OCI-LY1 (cell line): ENCODE measurements at regions not wholly inside any gene's neighbourhood (a gene's known extent, or its start where the extent isn't known, plus 50 kb on each side); places are given as distances from the start of the nearest gene placed in this dataset.

Source experiments
- H2AFZ ChIP-seq: fragments of 200-600 bp; sonication (generic), shearing (Covaris generic); 2 replicates; pipeline ENCODE4 v1.6.0; 2014; ENCODE audit warnings: antibody characterized with exemption, mild to moderate bottlenecking, low read length
- H3F3A ChIP-seq: fragments of 200-600 bp; sonication (generic), shearing (Covaris generic); 2 replicates; pipeline ENCODE4 v1.6.0; 2014; ENCODE audit warnings: mild to moderate bottlenecking, antibody characterized with exemption, low read length, moderate library complexity; ENCODE audit not compliant: insufficient read depth
- H3K27ac ChIP-seq: fragments of 200-600 bp; sonication (generic); 2 replicates; pipeline ENCODE4 v1.5.1; 2014; ENCODE audit warnings: low read length, mixed run types, mild to moderate bottlenecking, low read depth; ENCODE audit not compliant: poor library complexity, severe bottlenecking
- H3K27me3 ChIP-seq: fragments of 200-600 bp; sonication (generic); 2 replicates; pipeline ENCODE4 v1.6.0; 2014; ENCODE audit warnings: antibody characterized with exemption, mild to moderate bottlenecking, low read length, moderate library complexity; ENCODE audit not compliant: insufficient read depth
- H3K36me3 ChIP-seq: fragments of 200-600 bp; sonication (generic); 2 replicates; pipeline ENCODE4 v1.6.1; 2014; ENCODE audit warnings: mild to moderate bottlenecking, antibody characterized with exemption, low read length, moderate library complexity, mixed read lengths; ENCODE audit not compliant: insufficient read depth
- H3K4me1 ChIP-seq: fragments of 200-600 bp; sonication (generic); 2 replicates; pipeline ENCODE4 v1.5.1; 2014; ENCODE audit warnings: mild to moderate bottlenecking, low read length, moderate library complexity; ENCODE audit not compliant: insufficient read depth, severe bottlenecking
- H3K4me2 ChIP-seq: fragments of 200-600 bp; sonication (generic), shearing (Covaris generic); 2 replicates; pipeline ENCODE4 v1.6.1; 2014; ENCODE audit warnings: low read length
- H3K4me3 ChIP-seq: fragments of 200-600 bp; sonication (generic); 2 replicates; pipeline ENCODE4 v1.5.1; 2014; ENCODE audit warnings: low read length, low read depth, mild to moderate bottlenecking, mixed read lengths; ENCODE audit not compliant: poor library complexity, severe bottlenecking
- H3K79me2 ChIP-seq: fragments of 200-600 bp; shearing (Covaris generic); 2 replicates; pipeline ENCODE4 v1.6.1; 2016; ENCODE audit warnings: mixed run types, low read length, mixed read lengths; ENCODE audit not compliant: insufficient read depth
- H3K9ac ChIP-seq: fragments of 200-600 bp; sonication (generic), shearing (Covaris generic); 2 replicates; pipeline ENCODE4 v1.6.1; 2014; ENCODE audit warnings: mild to moderate bottlenecking, low read length, mixed read lengths
- H3K9me2 ChIP-seq: fragments of 200-600 bp; sonication (generic), shearing (Covaris generic); 2 replicates; pipeline ENCODE4 v1.6.1; 2014; ENCODE audit warnings: low read depth, mild to moderate bottlenecking, low read length, mixed read lengths
- H3K9me3 ChIP-seq: fragments of 200-600 bp; shearing (Covaris generic); 2 replicates; pipeline ENCODE4 v1.6.1; 2014; ENCODE audit warnings: low read length, mixed read lengths
- H4K20me1 ChIP-seq: fragments of 200-600 bp; sonication (generic), shearing (Covaris generic); 2 replicates; pipeline ENCODE4 v1.6.0; 2016; ENCODE audit warnings: mild to moderate bottlenecking, low read length; ENCODE audit not compliant: insufficient read depth
- CTCF ChIP-seq: fragments of 200-600 bp; sonication (generic), shearing (Covaris generic); IDR thresholded peaks from 2 replicates; pipeline ENCODE4 v1.5.1; 2017; ENCODE audit warnings: mild to moderate bottlenecking, antibody characterized with exemption, low read length, moderate library complexity, mixed read lengths
- EZH2 ChIP-seq: fragments of 200-600 bp; sonication (generic), shearing (Covaris generic); IDR thresholded peaks from 2 replicates; pipeline ENCODE4 v1.8.0; 2017; ENCODE audit warnings: borderline replicate concordance, mixed run types, mild to moderate bottlenecking, antibody characterized with exemption, low read length, moderate library complexity, mixed read lengths

GRCh38 chr7:118755067-118755625 lies 530.6 kb downstream of the ANKRD7 start:
- no peak overlapping the region for H2AFZ ChIP-seq
- no peaks in the 10 kb centered on the region for H4K20me1 ChIP-seq
- H3K27me3 ChIP-seq, result no peaks in the 10 kb centered on the region
- TF ChIP-seq CTCF (no peak), EZH2 (no peak)
- no peak overlapping the region for H3K4me2 ChIP-seq
- no peaks in the 10 kb centered on the region for H3K79me2 ChIP-seq
- no peaks in the 10 kb centered on the region for H3K9me3 ChIP-seq
- no peak overlapping the region for H3K9ac ChIP-seq
- H3F3A ChIP-seq, result no peaks in the 10 kb centered on the region
- no peak overlapping the region for H3K27ac ChIP-seq
- no peaks in the 10 kb centered on the region for H3K4me1 ChIP-seq
- no peak overlapping the region for H3K4me3 ChIP-seq
- no peaks in the 10 kb centered on the region for H3K9me2 ChIP-seq
- no peaks in the 10 kb centered on the region for H3K36me3 ChIP-seq

- no peaks in the 10 kb centered on the region for H3K4me1 ChIP-seq
- H3K27me3 ChIP-seq, result no peaks in the 10 kb centered on the region
- no peaks in the 10 kb centered on the region for H3K9me2 ChIP-seq
- no peaks in the 10 kb centered on the region for H3K9me3 ChIP-seq
- H3K9ac ChIP-seq, result no peak overlapping the region
- H3K36me3 ChIP-seq, result no peaks in the 10 kb centered on the region
- H3K27ac ChIP-seq, result no peak overlapping the region
- H3K4me3 ChIP-seq, result no peak overlapping the region
- H4K20me1 ChIP-seq, result no peaks in the 10 kb centered on the region
- no peak overlapping the region for H3K4me2 ChIP-seq
- no peak overlapping the region for H2AFZ ChIP-seq
- TF ChIP-seq CTCF (no peak), EZH2 (no peak)
- no peaks in the 10 kb centered on the region for H3F3A ChIP-seq
- H3K79me2 ChIP-seq, result no peaks in the 10 kb centered on the region
These were observed 532.6 kb downstream of the ANKRD7 start for GRCh38 chr7:118757066-118757465.

GRCh38 chr7:118758582-118758981 lies 534.1 kb downstream of the ANKRD7 start:
- H2AFZ ChIP-seq, result no peak overlapping the region
- H3K27ac ChIP-seq, result no peak overlapping the region
- TF ChIP-seq EZH2 (no peak), CTCF (no peak)
- no peak overlapping the region for H3K9ac ChIP-seq
- no peaks in the 10 kb centered on the region for H3K36me3 ChIP-seq
- no peaks in the 10 kb centered on the region for H3F3A ChIP-seq
- H3K79me2 ChIP-seq, result no peaks in the 10 kb centered on the region
- H3K4me1 ChIP-seq, result no peaks in the 10 kb centered on the region
- no peaks in the 10 kb centered on the region for H3K27me3 ChIP-seq
- no peak overlapping the region for H3K4me3 ChIP-seq
- H4K20me1 ChIP-seq, result no peaks in the 10 kb centered on the region
- H3K9me2 ChIP-seq, result no peaks in the 10 kb centered on the region
- H3K9me3 ChIP-seq, result no peaks in the 10 kb centered on the region
- H3K4me2 ChIP-seq, result no peak overlapping the region
